GM21825 (cell line): ENCODE measurements at regions not wholly inside any gene's neighbourhood (a gene's known extent, or its start where the extent isn't known, plus 50 kb on each side); places are given as distances from the start of the nearest gene placed in this dataset.
"Not testable (repeated sequence)": the region's sequence is repeated elsewhere in the genome, so short reads cannot be mapped to it uniquely, and the experiment has no call there.

Source experiments
- ATAC-seq: cut with Tn5 transposase; IDR thresholded peaks from one replicate; pipeline ENCODE4 v1.9.1; 2021; ENCODE audit warnings: mild to moderate bottlenecking, moderate library complexity; ENCODE audit not compliant: unreplicated experiment

- ATAC-seq = no peak
These were observed 778.7 kb downstream of the CENPC start for GRCh38 chr4:66766557-66766956.

- no peak for ATAC-seq
These were observed 795.0 kb downstream of the CENPC start for GRCh38 chr4:66750273-66750672.

- not testable (repeated sequence) for ATAC-seq
These were observed 798.4 kb downstream of the CENPC start for GRCh38 chr4:66746918-66747317.

GRCh38 chr4:66741081-66741480 is 804.2 kb downstream of the CENPC start:
- ATAC-seq = no peak

- no peak for ATAC-seq
These were observed 808.7 kb downstream of the CENPC start for GRCh38 chr4:66736606-66737005.

GRCh38 chr4:66728280-66728679 is 817.0 kb downstream of the CENPC start:
- no peak for ATAC-seq

- not testable (repeated sequence) for ATAC-seq
These were observed 832.9 kb downstream of the CENPC start for GRCh38 chr4:66712301-66712921.

- ATAC-seq = no peak
These were observed 841.1 kb downstream of the CENPC start for GRCh38 chr4:66704243-66704642.

GRCh38 chr4:66694739-66695138 is 850.6 kb downstream of the CENPC start:
- ATAC-seq = no peak

GRCh38 chr4:66693694-66694093 is 851.6 kb downstream of the CENPC start:
- no peak for ATAC-seq

GRCh38 chr4:66691101-66691500 is 854.2 kb downstream of the CENPC start:
- no peak for ATAC-seq

GRCh38 chr4:66688674-66689073 is 856.6 kb downstream of the CENPC start:
- ATAC-seq = no peak

- no peak for ATAC-seq
These were observed 857.8 kb downstream of the CENPC start for GRCh38 chr4:66687459-66687858.

- ATAC-seq = no peak
These were observed 863.3 kb downstream of the CENPC start for GRCh38 chr4:66681962-66682361.

- no peak for ATAC-seq
These were observed 878.1 kb downstream of the CENPC start for GRCh38 chr4:66667249-66667648.

- no peak for ATAC-seq
These were observed 882.7 kb downstream of the CENPC start for GRCh38 chr4:66662620-66663019.

- no peak for ATAC-seq
These were observed 886.5 kb downstream of the CENPC start for GRCh38 chr4:66658809-66659208.

GRCh38 chr4:66655505-66655904 is 889.8 kb downstream of the CENPC start:
- no peak for ATAC-seq

GRCh38 chr4:66653937-66654336 is 891.4 kb downstream of the CENPC start:
- no peak for ATAC-seq

GRCh38 chr4:66649236-66649635 is 896.1 kb downstream of the CENPC start:
- no peak for ATAC-seq

GRCh38 chr4:66647926-66648325 is 897.4 kb downstream of the CENPC start:
- no peak for ATAC-seq

GRCh38 chr4:66647476-66647875 is 897.8 kb downstream of the CENPC start:
- ATAC-seq = no peak

- ATAC-seq = no peak
These were observed 904.9 kb downstream of the CENPC start for GRCh38 chr4:66640233-66640990.
